ENCODE measurements at regions not wholly inside any gene's neighbourhood (a gene's known extent, or its start where the extent isn't known, plus 50 kb on each side); places are given as distances from the start of the nearest gene placed in this dataset.

GRCh38 chr11:115080923-115081680 is 402.8 kb downstream of the NXPE2 start:
- Histone ChIP-seq H3K27me3 (no peaks in the 10 kb centered on the region), H3K27ac (no peak overlapping the region), H3K36me3 (no peaks in the 10 kb centered on the region), H3K9me3 (no peaks in the 10 kb centered on the region), H3K4me3 (no peak overlapping the region), H3K4me1 (no peaks in the 10 kb centered on the region)
- DNase-seq (ENCODE audit: extremely low spot score in 2 of 2) = no peak
- TF ChIP-seq POLR2A (IDR thresholded peaks at IDR 0.05) = no peak
- no peak for TF ChIP-seq CTCF (IDR thresholded peaks at IDR 0.05)
- TF ChIP-seq POLR2AphosphoS5 (IDR thresholded peaks at IDR 0.05; ENCODE audit: insufficient read depth in 1 of 2, low read depth in 1 of 2) = no peak
- intact Hi-C loops (cut with DNase I) = no loop called here

- intact Hi-C loops (cut with DNase I) = no loop called here
These were observed 403.6 kb downstream of the NXPE2 start for GRCh38 chr11:115081972-115082371.

GRCh38 chr11:115083144-115083806 is 404.9 kb downstream of the NXPE2 start:
- intact Hi-C loops (cut with DNase I) = no loop called here
- H3K36me3 ChIP-seq = no peaks in the 10 kb centered on the region
- no peak overlapping the region for H3K27ac ChIP-seq
- no peak overlapping the region for H3K4me3 ChIP-seq
- no peaks in the 10 kb centered on the region for H3K27me3 ChIP-seq
- no peaks in the 10 kb centered on the region for H3K9me3 ChIP-seq
- no peak for TF ChIP-seq POLR2AphosphoS5 (IDR thresholded peaks at IDR 0.05; ENCODE audit: insufficient read depth in 1 of 2, low read depth in 1 of 2)
- no peak for TF ChIP-seq CTCF (IDR thresholded peaks at IDR 0.05)
- TF ChIP-seq POLR2A (IDR thresholded peaks at IDR 0.05) = no peak
- no peak for DNase-seq (ENCODE audit: extremely low spot score in 2 of 2)
- no peaks in the 10 kb centered on the region for H3K4me1 ChIP-seq

More at GRCh38 chr11:115081972-115082371, 403.6 kb downstream of the NXPE2 start:
- Histone ChIP-seq H3K9me3 (no peaks in the 10 kb centered on the region), H3K27me3 (no peaks in the 10 kb centered on the region), H3K4me3 (no peak overlapping the region), H3K4me1 (no peaks in the 10 kb centered on the region), H3K27ac (no peak overlapping the region), H3K36me3 (no peaks in the 10 kb centered on the region)
- no peak for TF ChIP-seq CTCF (IDR thresholded peaks at IDR 0.05)
- TF ChIP-seq POLR2A (IDR thresholded peaks at IDR 0.05) = no peak
- TF ChIP-seq POLR2AphosphoS5 (IDR thresholded peaks at IDR 0.05; ENCODE audit: insufficient read depth in 1 of 2, low read depth in 1 of 2) = no peak
- DNase-seq (ENCODE audit: extremely low spot score in 2 of 2) = no peak

- Histone ChIP-seq H3K9me3 (no peaks in the 10 kb centered on the region), H3K36me3 (no peaks in the 10 kb centered on the region), H3K27me3 (no peaks in the 10 kb centered on the region), H3K4me1 (no peaks in the 10 kb centered on the region), H3K27ac (no peak overlapping the region), H3K4me3 (no peak overlapping the region)
- intact Hi-C loops (cut with DNase I) = no loop called here
- TF ChIP-seq POLR2A (IDR thresholded peaks at IDR 0.05) (no peak), CTCF (IDR thresholded peaks at IDR 0.05) (no peak), POLR2AphosphoS5 (IDR thresholded peaks at IDR 0.05; ENCODE audit: insufficient read depth in 1 of 2, low read depth in 1 of 2) (no peak)
- DNase-seq (ENCODE audit: extremely low spot score in 2 of 2) = no peak
These were observed 405.9 kb downstream of the NXPE2 start for GRCh38 chr11:115084231-115084630.
